Hippocampal formation (tissue), 2 donors: ENCODE measurements at regions not wholly inside any gene's neighbourhood (a gene's known extent, or its start where the extent isn't known, plus 50 kb on each side); places are given as distances from the start of the nearest gene placed in this dataset.

Experiments used
- DNase-seq, 2 donors: peaks; one replicate each; lab custom pipeline; 2025; lab: John Stamatoyannopoulos, UW

DNA sequence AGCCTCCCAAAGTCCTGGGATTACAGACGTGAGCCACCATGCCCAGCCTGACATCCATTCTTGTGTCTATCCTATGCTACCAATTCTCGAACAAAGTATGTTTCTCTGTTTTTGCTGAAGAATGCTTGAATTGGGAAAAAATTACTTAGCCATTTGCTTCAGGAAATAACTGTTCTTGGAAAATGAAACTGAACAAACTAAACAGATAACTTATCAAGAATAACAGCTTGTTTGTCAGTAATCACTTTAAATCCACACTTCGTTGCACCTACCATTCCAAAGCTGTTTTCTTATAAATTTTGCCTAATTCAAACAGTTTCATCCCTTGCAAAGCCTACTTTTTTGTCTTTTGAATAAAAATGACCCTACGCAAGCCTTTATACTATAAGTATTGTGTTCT, 672.9 kb downstream of the SUCLG1 start:
- no peak for DNase-seq

DNA sequence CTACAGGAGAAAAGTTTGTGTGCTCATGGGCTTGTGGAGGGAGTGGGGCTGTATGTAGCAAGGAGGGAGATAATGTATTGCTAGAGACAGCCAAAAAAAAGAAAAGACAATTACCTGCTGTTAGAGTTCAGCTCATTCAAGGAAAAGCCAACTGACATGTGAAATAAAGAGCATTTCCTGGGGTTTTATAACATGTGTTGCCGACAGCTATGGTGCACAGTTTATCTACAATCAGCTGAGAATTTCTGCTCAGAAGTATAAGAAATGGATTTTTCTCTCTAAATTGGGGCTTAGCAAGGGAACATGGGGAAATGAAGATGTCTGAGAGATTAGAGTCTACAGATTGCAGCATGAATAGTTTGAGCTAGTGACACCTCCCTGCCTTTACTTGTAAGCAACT, 674.1 kb downstream of the SUCLG1 start:
- DNase-seq, result no peak

DNA sequence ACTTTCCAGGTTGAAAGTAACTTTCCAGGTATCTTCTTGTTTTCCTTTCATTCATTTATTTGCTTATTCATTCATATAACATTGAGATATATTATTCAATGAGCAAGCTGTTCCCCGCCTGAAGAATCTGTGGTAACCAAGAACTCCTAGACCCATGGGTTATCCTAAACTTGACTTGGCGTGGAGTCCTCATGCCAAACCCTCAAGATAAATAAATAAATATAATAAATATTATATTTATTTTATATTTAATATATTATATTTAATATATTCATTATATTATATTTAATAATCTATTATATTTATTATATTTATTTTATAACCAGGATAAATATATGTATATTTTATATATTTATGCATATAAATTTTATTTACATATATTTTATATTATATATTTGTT, 674.8 kb downstream of the SUCLG1 start:
- DNase-seq, result no peak

DNA sequence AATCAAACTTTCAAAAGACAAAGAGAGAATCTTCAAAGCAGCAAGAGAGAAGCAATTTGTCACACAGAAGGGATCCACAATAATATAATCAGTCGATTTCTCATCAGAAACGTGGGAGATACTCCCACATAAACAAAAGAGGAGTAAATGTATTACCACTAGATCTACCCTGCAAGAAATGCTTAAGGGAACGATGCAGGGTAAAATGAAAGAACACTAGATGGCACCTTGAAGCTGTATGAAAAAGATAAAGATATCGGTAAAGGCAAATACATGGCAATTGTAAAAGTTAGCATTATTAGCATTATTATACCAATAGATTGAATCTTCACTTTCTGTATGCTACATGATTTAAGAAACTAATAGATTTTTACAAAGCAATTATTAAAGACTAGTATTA, 677.0 kb downstream of the SUCLG1 start:
- no peak for DNase-seq

DNA sequence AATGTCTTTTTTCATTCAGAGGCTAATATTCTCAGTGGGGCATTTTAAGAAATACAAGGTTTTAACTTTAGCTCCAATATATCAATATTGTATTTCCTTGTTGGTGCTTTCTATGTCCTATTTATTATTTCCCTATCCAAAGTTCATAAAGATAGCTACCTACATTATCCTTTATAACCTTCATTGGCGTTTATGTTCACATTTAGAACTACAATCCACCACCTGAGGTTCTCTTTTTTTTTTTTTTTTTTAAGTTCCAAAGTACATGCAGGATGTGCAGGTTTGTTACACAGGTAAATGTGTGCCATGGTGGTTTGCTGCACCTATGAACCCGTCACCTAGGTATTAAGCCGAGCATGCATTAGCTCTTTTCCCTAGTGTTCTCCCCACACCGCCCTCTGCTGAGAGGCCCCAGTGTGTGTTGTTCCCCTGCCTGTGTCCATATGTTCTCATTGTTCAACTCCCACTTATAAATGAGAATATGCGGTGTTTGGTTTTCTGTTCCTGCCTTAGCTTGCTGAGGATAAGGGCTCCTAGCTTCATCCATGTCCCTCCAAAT, 694.6 kb downstream of the SUCLG1 start:
- DNase-seq, result no peak

DNA sequence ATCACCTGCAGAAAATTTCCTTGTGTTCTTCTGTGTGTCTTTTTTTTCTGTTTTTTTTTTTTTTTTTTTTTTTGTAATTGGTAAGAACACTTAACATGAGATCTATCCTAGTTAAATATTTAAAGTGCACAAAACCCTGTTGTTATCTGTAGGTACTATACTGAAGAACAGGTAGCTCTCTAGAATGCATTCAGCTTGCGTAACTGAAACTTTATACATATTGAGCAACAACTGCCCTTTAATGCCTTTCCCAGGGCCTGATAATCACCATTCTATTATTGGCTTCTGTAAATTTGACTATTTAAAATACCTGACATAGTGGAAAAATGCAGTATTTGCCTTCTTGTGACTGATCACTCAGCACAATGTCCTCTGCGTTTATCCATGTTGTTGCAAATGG, 701.8 kb downstream of the SUCLG1 start:
- no peak for DNase-seq

DNA sequence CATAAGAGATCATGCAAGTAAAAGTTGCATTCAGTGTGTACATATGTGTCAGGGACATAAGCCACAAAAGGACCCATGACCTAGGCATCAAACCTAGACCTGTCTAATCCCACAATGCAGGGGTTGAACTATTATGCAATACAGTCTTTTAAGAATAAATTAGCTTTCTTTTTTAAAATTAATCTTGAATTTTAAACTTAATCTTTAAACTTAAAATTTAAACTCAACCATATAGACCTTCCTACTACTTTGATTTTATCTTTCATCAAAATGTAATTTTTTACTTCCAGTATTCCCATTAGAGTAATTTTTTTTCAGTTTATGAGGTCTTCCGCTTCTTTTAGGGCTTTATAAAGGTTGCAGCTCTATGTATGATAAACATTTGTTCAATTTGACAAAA, 702.9 kb downstream of the SUCLG1 start:
- no peak for DNase-seq

DNA sequence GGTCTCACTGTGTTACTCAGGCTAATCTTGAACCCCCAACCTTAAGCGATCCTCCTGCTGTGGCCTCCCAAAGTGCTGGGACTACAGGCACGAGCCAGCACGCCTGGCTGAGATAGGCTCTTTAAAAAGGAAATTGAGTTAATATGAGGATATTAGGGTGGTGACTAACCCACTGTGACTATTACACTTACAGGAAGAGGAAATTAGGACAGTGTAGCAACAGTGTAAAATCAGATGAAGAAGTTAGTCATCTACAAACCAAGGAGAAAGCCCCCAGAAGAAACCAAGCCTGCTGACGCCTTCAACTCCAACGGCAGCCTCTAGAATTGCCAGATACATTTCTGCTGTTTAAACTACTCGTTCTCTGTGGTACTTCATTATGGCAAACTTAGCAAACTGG, 711.9 kb downstream of the SUCLG1 start:
- no peak for DNase-seq

DNA sequence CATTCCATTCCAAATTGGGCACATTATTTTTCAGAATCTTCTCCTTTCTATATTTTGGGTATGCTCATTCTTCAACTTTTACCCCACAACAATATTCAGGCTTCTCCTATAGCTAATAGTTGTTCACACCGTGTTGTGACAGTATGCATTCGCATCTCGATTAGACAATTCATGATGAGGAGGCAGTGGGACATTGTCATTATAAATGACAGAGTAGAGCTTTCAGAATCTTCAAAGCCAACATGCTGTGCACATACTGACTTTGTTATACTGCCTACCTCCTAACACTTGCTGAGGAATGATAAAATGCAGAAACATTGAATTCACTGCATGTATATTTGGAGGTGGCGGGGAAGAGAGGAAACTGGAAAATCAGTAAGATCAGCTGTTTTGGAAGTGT, 714.2 kb downstream of the SUCLG1 start:
- DNase-seq, result no peak

DNA sequence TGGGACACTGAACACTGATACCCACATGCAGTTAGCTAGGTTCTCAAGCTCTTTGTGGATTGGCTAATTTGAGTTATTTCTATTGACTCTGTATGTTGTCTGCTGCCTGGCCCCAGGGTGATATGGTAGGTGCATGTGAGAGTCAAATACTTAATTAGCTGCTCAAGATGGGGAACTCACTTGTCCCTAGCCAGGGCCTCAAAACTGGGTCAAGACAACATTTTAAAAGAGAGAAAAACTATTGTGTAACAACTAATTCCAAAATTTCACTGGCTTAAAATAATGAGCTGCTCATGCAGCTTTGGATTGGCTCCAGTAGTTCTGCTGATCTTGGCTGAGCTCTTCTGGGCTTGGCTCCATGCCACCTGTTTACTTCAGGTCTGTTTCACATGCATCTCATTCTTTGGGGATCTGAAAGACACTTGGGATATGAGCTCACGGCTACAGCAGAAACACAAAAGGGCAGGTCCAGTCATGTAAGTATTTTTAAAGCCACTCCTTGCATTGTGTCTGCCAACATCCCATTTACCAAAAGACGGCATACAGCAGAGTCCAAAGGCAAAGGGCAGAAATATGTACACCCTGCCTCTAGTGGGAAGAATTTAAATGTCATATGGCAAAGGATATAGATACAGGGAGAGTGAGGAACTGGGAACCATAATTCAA, 716.8 kb downstream of the SUCLG1 start:
- no peak for DNase-seq

DNA sequence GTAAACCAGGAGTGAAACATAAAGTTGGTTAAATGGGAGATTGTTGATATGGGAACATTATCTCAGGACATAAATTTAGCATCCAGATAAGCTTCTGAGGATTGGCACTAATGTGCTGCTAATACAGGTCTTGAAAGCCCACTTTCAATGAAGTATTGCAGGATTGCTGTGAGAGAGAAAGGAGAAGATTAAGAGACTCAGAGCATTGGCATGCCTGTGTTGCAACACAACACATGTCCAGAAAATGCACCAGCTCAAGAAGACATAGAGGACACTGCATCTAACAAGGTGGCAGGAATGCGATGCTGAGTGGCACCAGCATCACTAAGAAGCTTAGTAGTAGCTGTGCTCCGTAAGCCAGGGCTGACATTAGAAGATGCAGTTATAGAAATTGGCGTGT, 728.9 kb downstream of the SUCLG1 start:
- no peak for DNase-seq

DNA sequence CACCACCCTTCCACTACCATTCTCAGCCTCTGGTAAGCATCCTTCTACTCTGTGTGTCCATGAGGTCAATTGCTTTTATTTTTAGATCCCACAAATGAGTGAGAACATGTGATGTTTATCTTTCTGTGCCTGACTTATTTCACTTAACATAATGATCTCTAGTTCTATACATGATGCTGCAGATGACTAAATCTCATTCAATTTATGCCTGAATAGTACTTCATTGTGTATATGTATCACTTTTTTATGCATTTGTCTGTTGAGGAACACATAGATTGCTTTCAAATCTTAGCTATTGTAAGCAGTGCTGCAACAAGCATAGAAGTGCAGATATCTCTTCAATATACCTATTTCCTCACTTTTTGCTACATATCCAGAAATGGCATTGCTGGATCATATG, 733.3 kb downstream of the SUCLG1 start:
- DNase-seq, result no peak

DNA sequence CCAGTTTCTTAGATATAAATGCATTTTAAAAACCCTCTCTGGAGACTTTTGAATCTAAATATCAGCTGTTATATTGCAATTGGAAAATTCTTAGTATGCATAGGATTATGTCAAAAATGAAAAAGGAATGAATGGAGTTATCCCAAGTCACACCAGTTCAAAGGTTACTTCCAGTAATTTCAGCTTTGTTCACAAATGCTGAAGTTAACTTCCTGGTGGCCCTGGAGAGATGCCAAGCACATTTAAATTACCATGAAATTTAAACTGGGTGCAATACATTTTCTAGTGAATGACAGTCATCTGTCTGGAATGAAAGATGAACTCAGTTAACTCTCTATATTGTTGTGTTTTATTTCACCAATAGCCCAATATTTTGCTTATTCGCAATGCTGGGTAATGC, 753.9 kb downstream of the SUCLG1 start:
- DNase-seq, result no peak

DNA sequence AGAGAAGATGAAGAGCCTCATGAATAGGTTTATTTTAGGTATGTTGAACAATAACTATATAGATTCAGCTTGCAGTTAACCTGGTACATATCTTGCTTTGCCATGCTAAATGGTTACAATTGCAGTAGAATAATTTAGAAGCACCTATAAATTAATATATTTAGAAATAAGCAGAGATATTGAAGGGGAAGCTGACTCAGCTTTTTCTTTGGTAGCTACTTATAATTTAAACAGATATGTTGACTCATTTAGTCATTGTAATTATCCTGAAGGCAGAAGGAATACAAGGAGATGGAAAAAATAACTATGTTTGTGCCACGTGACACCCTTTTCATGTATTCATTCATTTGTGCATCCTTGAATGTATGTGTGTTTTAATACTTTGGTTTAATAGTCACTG, 755.5 kb downstream of the SUCLG1 start:
- DNase-seq, result no peak

DNA sequence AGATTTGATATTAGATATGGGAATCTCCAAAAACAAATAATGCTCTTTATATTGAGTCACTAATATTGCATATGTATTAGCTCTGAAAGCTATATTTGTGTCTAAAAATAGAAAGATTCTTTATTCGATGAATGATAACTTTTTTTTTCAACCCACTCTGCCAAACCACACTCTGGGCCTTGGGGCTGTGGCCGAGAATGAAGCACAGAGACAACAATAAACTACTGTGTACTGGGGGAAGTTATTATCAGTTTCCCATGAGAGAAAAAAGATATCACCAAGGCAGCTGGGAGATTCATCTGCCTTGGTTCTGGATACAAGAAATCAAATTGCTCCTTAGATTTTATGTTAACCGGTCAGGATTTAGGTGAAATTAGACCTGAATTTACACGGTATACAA, 762.2 kb downstream of the SUCLG1 start:
- no peak for DNase-seq

DNA sequence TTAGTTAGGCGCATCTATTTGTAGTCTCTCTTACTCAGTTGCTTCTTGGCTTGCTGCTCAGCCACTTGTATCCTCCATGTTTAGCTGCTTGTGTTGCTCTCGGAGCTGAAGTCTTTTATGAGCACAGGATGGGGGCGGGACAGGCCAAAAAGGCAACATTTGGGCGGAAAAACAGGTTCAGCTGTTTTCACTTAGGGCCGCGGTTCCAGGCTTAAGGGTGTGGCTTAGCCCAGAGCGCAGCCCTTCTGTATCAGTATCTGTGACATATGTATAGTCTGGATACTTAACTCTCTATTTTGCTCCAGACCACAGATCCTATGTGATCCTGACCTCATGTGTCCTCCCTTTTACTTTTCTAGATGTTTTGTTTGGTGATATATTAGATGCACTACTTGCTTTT, 763.5 kb downstream of the SUCLG1 start:
- no peak for DNase-seq

DNA sequence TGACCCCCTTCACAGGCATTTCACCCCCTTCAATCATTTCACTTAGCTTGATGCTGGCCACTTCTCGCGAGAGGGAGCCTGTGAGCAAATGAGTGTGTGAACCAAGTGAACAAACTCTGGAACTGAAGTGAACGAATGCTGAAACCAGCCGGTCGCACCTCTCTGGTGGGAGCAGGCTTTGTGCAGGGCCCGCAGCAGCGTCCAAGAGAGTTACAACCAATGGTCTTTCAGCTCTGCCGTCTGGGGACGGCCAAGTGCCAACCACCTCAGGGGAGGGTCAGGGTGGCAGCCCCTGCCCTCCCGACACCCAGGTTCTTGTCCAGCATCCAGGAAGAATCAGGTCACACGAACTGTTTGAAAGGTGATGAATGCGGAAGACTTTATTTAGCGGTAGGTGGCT, 764.0 kb downstream of the SUCLG1 start:
- DNase-seq, result no peak

DNA sequence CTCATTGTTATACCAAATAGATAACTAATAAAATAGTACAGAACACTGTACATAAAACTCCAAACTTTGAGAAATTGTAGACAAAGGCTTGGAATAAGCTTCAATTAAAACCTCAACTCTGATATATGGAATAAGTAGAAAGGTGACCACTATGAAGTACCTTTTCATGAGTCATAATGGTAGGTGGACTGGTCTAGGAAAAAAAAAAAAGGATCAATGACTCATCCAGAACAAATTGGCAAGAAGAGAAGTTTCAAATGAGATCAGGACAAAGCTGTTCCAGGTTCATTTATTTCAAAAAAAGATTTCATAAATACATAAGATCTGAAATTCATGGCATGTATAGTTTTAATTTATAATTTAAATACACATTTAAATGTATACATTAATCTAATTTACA, 769.7 kb downstream of the SUCLG1 start:
- DNase-seq, result no peak

DNA sequence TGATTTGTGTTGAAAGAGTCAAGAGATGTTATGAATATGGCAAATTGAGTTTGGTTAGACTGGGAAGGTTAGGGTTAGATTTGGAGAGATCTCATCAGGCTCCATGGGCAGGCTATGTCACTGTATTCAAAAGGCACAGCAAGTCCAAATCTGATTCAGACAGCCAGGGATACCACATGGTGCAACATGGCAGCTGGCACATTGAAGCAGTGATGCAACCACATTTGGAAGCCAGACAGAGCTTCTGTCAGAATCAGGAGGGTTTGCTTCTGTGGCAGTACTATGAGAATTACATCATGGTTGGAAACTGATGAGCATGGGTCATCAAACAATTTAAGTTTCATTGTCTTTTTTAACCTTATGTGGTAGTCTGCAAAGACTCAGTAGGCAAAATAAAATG, 772.2 kb downstream of the SUCLG1 start:
- DNase-seq, result peak; percentile 16 to 65

DNA sequence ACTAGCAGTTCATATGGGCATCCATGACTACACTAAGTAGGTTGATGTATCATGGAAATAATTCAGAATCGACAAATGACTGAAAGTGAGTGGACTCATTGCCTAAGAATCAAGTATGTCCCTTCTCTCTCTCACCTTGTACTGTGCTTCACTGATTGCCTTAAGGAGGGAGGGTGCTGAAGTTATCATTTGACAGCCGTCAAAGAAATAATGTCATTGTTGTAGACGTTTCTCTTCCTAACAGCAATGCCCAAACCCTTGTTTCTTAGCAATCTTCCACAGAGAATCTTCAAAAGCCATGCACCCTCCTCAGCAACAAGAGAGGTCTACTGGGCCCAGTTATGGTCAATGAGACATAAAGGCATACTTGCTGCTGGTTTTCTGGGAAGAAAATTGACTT, 785.0 kb downstream of the SUCLG1 start:
- DNase-seq, result no peak

DNA sequence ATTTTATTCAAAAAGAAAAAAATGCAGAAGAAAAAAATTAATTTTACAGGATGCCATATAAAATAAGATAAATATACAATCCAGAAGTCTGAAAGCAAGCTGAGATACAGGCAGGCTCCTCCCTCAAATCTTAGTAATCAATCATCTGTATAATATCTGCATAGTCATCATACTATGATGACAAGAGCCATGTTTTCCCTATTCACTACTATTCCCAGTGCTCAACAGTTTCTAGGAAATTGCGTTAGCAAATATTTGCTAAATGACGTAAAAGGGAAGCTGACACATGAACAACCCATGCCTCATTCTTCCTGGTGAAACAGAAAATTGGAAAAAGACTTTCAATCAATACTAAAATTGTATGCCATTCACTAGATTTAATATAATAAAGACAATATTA, 793.2 kb downstream of the SUCLG1 start:
- DNase-seq, result no peak

DNA sequence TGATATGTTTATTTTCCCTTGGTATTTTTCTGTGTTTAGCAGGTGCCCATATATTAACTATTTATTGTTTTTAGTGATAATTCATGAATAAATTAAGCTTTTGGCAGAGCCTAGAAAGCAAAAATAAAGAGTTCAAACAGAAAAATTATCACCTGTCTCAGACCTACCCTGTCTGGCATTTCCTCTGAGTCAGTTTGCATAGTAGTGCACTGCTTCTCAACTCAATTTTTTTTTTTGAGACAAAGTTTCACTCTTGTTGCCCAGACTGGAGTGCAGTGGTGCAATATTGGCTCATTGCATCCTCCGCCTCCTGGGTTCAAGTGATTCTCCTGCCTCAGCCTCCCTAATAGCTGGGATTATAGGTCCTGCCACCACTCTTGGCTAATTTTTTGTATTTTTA, 793.9 kb downstream of the SUCLG1 start:
- no peak for DNase-seq

DNA sequence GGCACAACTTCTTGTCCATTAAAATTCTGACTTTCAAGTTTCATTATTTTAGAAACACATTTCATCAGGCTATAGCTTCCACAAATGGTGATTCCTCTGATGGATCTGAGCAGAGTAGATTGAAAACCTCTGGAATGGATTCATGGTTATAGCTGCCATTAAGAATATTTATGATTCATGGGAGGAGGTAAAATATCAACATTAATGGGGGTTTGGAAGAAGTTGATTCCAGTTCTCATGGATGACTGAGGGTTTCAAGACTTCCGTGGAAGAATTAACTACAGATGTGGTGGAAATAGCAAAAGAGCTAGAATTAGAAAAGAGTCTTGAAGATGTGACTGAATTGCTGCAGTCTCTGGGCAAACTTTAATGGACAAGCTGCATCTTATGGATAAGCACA, 797.4 kb downstream of the SUCLG1 start:
- DNase-seq, result no peak

DNA sequence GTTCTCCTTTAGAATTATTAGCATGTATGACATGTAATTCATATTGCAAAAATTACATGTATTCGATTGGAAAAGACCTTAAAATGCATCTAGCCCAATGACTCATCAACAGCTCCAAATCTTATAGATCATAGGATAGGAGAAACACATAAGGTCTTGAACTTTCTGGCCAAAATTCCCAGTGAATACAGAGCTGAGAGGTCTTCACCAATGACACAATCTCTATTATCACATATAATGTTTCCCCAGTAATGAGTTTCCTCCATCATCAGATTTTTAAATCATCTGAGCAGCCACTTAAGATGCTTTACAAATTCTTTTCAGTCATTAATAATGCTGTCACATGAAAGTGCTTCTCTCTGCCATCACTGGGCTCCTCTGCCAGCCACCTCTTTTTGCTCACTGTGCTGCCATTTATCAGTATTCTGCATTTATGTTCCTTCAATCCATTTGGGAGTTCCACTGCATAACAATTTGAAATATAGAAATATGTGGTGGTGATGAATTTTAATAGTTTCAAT, 804.9 kb downstream of the SUCLG1 start:
- DNase-seq, result no peak
